GM18868 (cell line): ENCODE measurements at regions not wholly inside any gene's neighbourhood (a gene's known extent, or its start where the extent isn't known, plus 50 kb on each side); places are given as distances from the start of the nearest gene placed in this dataset.
A peak's percentile ranks its signal among the peaks of the same experiment; 100 is the strongest.

Experiments used
- ATAC-seq: cut with Tn5 transposase; IDR thresholded peaks from one replicate; pipeline ENCODE4 v1.9.1; 2021; ENCODE audit warnings: mild to moderate bottlenecking, moderate library complexity; ENCODE audit not compliant: unreplicated experiment

DNA sequence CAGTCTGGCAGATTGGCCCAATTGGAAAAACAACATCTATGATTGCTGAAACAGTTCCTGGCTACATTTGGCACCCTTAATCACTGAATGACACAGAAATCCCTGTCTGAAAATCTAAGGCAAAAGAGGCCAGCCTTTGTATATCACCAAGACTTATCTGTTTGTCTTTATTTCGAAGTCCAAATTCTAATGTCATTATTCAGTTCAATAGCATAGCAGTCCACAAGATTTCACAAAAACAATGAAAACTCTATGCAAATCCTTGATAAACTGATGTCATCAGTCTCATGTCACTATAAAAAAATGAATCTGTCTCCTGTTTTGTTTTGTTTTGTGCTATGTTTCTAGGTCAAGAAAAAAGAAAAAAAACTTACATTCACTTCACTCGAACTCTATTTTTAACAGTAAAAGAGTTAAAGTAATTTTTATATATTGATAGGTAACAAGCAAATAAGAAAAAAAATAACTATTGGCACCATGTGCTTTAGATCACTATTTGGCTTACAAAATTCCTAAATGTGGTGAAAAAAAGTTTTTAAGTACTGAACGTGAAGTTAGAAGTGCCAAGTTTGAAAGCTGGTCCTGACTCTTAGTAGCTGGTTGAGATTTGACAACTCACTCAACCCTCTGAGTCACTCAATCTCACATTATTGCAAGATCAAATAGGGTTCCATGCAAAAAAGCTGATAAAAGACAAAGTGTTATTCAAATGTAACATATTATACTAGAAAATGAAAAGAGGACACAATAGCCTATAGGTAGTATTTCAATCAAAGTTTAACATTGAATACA lies 359.3 kb downstream of the IRS1 start:
- ATAC-seq, result no peak

DNA sequence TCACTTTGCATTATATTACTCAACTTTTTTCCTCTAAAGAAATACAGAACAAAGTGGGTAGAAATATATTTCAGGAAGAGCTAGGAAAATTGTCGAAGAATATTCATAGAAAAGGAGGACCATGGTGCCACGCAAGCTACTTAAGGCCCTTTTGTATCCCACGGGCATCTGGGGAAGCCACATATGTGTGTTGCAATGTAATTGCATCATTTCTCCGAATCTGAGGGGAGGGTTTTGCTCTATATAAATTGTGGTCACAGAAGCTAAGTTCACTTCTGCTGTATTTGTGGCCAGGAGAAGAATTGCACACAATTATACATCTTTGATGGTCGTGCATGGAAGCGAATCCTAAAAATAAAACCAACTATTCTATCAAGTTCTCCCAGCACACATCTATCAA lies 360.3 kb downstream of the IRS1 start:
- ATAC-seq, result no peak

DNA sequence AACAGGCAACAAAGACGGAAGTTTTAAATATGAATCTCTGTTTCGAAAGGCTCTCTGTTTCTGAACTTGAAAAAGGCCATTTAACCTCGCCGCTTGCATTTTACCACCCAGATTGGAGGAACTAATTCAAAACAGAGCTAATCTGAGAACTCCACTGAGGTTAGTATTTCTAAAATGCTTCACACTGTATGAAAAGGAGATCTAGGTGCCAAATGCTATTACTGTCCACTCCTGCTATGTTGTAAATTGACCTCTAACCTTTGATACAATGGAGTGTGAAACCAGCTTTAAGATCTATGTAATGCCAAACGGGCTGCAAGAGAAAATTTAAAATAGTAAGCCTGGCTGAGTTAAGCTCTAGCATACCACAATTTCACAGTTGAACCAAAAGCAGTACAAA lies 364.5 kb downstream of the IRS1 start:
- no peak for ATAC-seq

DNA sequence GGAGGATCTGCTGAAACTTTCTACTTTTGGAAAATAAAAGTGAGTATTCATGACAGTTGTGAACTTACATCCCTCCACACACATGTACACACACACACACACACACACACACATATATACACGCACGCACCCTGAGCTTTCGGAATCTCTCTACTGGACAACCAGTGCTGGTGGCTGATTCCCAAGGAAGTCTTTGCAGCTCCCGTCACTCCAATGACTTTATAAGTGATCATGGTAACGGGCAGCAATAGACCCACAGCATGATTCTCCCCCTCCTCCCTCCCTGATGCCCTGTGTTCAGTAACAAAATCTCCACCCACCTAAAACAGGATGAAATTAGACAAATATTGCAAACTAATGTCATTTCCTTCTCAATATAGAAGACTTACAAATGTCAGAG lies 364.9 kb downstream of the IRS1 start:
- no peak for ATAC-seq

DNA sequence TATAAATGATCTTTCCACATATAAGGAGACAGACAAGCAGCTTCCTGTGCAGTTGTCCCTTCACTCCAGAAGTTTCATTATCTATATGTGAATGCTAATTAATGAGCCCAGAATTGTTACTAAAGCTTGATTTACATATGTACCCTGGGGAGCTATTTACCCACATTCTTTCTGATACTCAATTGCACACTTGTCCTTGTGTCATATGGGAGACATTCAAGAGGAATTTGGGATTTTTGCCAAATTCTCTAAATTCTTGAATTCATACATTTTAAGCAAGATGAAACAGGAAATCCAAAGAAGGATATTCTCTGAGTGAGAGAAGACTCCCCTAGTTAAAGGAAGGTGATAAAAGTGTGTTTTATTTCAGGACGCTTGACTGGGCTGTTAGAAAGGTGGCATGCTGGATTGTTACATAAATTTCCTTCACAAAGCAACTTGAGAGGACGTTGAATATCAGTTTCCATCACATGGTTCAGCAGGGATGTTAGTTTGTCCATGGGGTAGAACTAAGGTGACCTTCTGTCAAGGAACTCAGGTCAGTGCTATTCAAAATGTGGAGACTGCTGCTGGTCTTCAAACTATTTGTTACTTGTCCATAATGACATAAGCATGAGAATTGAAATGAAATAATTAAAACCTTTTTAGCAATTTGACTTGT lies 368.2 kb downstream of the IRS1 start:
- ATAC-seq, result no peak

DNA sequence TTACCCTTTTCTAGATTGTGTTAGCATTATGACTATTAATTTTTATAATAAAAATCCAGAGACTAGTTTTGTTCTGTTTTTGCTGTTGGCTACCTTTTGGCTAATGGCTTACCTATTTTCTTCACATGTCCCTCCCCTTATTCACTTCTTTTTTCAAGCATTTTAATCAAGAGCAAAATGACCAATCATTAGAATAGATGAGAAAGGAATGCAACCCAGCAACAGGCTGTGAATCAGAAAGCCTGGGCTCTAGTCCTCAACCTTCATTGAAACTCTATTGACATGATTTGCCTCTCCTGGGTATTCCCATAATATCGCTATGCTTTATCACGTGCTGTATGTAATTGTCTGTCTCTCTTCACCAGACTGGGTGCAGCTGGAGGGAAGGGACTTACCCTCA lies 370.1 kb downstream of the IRS1 start:
- no peak for ATAC-seq

DNA sequence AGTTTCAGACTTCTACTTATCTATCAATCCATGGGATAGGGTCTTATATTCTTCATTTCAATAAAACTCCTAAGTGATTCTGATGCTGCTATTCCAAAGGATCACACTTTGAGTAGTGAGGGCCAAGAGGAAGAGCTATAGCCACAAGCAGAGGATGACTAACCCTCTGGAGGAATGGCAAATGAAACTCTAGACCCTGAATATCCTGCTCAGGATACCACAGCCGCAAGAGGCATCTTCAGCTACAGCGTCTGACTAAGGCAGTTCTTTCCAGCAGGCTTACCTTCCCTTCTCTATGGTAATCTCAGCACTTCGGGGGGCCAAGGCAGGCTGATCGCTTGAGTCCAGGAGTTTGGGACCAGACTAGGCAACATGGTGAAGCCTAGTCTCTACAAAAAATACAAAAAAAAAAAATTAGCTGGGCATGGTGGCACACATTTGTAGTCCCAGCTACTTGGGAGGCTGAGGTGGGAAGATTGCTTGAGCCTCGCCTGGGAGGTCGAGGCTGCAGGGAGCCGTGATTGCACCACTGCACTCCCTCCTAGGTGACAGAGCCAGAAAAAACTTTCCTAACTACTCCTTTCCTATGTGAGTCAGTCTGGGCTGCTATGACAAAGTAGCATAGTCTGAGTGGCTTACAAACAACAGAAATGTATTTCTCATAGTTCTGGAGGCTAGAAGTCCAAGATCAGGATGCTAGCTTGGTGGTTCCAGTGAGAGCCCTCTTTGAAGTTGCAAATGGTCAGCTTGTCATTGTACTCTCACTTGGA lies 371.9 kb downstream of the IRS1 start:
- ATAC-seq, result no peak

DNA sequence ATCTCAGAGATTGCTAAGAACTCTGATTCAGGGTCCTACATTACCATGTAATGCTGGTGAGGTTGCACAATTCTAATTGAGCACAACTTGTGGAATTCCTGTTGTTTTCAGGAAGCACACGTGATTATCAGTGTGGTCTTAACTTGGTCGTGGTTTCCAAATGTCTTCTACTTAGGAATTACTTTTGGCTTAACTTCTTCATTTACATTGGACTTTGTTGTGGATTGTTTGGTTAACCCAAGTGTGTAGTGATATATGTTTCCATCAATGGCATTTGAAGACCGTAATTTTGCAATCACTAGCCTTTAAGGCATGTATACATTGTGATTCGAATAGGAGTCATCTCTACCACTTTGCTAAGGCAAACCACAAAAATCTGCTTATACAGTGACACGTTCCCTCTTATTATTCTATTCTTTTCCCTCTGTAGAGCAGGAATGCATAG lies 373.3 kb downstream of the IRS1 start:
- no peak for ATAC-seq

DNA sequence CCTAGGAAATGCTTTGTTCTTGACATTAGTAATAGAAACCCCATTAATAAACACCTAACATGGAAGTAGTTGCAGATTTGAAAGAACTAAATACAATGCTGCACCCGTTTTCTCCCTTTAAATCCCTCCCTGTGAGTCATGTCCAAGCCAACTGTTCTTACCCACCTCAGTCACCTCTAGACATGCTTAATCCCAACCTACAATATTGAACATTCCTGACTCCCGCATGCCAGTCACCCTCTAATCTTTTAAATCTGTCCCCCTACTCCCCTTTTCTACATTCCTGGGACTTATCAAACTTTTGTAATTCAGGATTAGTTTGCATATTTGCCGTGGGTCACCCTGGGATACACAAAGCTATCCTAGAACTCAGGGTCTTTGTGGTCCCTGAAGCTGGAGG lies 374.6 kb downstream of the IRS1 start:
- ATAC-seq, result no peak

DNA sequence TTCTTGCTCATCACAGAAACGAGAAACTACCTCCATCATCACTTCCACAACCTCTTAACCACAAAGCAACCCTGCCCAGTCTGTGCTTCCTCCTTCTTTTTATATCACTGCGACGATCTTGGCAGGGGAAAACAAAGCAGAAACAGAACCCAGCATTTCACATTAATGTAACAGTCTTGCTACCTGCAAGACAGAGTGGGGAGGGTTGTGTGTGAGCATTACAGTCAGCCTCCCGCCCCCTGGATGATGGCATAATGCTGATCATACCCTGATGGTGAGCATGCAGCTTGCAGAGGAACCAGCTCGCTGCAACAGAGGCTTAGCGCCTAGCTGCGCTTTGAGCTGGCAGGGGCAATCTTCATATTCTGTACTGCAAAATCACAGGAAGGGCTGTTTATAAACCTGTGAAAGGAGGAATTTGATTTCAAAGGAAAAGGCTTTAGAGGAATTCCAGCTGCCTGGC lies 376.1 kb downstream of the IRS1 start:
- peak; percentile 91 for ATAC-seq

DNA sequence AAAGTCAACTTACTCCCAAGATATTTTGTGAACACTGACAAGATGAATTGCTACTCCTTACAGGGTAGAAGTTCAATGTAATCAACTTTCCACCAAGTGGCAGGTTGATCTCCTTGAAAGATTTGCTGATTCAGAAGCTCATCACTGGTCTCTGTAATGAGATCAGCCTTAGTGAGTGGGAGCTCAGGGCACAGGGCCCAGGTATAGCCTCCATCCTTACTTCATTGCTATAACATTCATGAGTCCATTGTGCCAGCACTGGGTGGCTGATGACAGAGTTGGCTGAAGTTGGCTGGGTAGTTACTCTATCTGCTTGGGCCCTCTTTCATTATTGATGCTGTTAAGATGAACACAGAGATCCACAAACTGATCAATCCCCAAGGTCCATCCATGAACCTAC lies 379.0 kb downstream of the IRS1 start:
- ATAC-seq, result no peak

DNA sequence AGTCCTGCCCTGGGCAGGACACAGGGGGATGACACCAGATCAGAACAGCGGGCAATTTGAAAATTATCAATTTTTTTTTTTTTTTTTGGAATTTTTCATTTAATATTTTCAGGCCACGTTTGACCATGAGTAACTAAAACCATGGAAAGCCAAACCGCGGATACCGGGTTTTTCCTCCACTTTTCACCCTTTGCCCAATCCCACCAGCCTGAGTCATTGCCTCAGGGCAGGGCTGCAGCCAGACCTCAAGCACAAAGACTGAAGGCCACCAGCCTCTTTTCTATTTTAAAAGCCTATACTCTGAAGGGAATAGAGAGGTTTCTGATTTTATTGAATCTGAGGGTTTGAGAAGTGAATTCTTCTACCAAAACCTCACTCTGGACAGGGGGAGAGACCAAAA lies 381.1 kb downstream of the IRS1 start:
- ATAC-seq, result no peak

DNA sequence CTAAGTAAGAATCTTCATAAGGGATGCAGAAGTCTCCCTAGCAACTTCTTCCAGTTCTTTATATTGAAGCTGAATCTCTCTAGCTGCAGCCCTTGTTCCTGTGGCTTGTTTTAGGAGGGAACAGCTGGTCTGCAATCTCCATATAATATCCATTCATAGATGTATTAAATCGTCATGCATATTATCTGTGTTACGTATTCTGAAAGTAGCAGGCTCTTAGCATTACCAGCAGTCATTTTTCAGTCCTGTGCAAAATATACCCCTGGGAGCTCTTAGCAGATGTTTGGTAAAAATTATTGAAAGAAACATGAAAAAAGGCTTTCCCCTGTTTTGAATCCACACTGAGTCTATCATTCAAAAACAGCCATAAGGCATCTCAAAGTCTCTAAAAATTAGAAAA lies 385.3 kb downstream of the IRS1 start:
- no peak for ATAC-seq

DNA sequence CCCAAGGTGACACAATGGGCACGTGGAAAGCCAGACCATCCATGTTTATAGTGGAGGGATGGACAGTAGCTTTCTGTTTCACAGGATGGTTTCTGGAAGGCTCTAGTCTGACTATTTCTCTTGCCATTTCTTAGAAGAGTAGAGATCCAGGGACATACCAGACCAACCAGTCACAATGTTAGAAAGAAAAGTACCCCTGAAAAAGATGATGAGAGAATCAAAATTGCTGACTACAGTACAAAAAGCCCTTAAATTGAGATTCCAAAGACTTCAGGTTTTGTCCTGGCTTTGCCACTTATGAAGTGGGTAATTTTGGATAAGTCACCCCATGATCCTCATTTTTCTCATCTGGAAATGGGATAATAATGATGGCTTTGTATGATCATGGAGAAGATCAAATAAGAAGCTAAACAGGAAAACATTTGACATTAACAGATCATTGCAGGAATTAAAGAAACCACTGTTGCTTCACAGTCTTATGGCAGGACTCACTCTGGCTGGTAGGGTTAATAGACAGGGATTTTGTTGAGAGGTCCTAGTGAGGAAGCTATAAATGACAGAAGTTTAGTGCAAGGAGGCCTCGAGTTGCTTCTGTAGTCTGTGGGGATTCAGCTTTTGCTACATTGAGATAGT lies 386.0 kb downstream of the IRS1 start:
- no peak for ATAC-seq

DNA sequence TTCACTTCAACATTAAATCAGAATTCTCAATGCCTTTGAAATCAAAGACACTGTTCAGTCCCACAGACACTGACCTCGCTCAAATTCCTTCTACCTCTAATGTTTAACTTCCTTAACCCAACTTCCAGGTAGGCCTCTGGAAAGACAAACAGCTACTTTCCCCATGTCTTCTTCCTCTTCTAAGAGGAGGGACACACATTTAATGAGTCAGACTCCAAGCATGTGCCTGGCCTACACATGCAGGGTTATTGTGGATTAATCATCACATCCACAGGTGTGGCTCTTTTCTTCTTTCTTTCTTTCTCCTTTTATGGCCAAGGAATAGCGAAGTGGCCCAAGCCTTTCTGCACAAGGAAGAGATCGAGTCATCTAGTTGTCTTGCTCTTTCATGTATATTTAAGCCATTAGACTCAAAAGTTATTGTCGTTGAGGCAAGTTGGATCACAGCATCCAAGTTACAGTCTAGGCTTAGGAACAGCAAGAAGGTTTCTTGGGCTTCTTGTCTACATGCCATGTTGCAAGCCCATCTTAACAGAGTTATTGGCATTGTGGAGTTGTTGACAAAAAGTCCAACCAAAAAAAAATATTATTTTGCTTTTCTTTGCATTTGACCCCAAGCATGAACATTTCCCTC lies 387.8 kb downstream of the IRS1 start:
- ATAC-seq, result no peak

DNA sequence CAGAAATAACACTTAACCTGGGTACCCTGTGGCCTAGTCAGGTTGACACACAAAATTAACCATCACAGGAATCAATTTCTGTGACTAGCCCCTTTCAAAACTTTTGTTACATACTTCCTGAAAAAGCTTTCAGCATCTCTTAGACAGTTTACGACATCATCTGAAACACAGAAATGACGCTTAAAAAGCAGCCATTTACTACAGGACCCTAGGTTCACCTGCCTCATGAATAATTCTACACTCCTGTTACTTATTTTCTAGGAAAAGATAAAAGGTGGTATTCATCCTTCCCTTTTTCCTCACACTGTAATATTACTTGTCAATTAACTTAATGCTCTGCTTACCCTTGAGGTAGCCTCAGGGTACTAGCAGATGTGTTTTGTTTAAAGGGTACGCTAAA lies 388.4 kb downstream of the IRS1 start:
- no peak for ATAC-seq

DNA sequence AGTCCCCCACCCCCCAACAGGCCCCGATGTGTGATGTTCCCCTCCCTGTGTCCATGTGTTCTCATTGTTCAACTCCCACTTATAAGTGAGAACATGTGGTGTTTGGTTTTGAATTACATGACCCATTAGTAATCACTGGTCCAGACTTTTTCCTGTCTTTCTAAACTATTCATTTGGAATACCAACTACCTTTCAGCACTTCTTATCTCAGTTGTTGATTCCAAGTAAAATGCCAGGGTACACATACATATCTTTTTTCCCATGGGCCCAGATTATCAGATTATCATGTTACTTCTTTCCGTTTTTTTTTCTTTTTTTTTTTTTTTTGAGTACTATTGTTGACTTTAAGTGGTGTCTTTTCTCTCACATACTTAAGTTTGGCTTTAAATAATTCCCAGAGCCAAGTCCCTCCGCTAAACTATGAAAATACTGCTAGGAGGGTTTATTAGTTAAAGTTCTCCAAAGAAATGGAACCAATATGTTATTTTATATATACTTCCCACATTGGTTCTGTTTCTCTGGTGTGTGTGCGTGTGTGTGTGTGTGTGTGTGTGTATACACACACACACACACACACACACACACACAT lies 389.3 kb downstream of the IRS1 start:
- no peak for ATAC-seq

DNA sequence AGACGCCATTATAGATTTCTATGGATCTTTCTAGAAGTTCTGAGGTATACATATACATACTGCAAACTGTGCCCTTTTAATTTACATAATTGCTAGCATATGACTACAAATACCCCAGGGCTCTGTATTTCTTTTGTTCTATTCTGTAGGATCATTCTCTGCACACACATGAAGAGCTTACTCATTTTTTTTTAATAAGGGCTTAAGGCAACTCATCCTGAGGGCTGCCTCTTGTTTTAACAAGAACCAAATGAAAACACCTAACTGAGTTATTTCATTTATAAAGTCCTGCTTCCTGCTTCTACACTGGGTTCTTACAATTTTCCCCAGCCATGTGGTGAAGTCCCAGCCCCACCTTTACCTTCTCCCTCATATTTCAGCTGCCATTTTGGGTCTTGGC lies 390.5 kb downstream of the IRS1 start:
- ATAC-seq, result no peak

DNA sequence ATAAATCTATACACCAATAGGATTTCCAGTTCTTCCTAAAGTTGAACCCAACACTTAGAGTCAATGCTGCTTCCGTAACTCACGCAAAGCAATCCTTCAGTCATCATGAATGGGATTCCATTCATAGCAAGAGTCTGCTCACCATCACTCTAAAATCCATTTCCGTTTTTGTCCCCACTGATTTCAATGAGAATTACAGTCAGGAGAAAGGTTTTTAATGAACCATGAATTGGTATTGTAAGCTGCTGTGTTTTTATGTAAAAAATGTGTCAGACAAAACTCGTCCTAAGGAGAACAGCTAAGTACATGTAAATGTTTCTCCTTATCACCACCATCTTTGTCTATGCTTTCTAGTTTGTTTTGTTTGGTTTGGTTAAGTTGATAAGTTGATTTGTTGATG lies 391.5 kb downstream of the IRS1 start:
- no peak for ATAC-seq

DNA sequence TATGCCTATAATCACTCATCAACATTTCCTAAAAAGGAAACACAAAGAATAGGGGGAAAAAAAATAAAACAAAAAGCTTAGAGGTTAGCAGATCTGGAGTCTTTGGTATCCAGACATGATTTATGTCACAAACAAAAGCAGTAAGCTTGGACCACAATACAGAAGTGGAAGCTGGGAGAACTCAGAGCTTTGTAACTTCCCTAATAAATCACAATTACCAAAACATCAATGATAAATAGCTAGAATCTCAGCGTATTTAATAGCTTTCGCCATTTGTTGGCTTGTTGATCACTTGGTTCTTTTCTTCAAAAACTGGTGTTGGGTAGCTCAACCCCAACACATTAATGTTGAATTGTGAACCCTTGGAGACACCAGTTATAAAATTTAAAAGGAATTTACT lies 392.5 kb downstream of the IRS1 start:
- ATAC-seq, result no peak

DNA sequence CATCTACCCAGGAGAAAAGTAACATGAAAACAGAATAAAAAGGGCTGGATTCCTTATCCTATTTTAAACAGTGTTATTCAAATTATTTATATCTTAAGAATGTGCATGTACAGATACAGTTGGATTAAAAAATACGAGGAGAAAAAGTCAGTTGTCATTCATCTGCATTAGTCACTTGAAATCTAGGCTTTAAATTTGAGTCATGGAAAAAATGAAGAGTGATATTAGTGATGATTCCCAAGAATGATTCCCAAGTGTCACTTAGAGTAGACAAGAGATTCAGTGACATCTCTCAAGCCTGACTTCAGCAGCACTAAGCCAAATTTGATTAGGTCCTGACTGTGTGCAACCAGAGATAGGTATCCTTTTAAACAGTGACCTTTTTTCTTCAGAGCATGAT lies 394.2 kb downstream of the IRS1 start:
- no peak for ATAC-seq
